Sigmoid colon (tissue), 6 donors: ENCODE measurements at regions not wholly inside any gene's neighbourhood (a gene's known extent, or its start where the extent isn't known, plus 50 kb on each side); places are given as distances from the start of the nearest gene placed in this dataset.

ENCODE experiments used
- DNase-seq: peaks from one replicate; pipeline ENCODE4 v3.0.0-alpha.2; 2019
- H3K27ac ChIP-seq, 4 donors: fragments of 200-600 bp; sonication (generic); one replicate each; pipeline ENCODE4 v1.5.1; 2016 to 2019; ENCODE audit warnings: mild to moderate bottlenecking in 1 of 4
- H3K27me3 ChIP-seq, 3 donors: fragments of 200-600 bp; sonication (generic); one replicate each; pipeline ENCODE4 v1.5.1; 2019; ENCODE audit warnings: mild to moderate bottlenecking in 1 of 3
- H3K36me3 ChIP-seq, 4 donors: fragments of 200-600 bp; sonication (generic); one replicate each; pipeline ENCODE4 v1.5.1; 2016 to 2019
- H3K4me1 ChIP-seq, 4 donors: fragments of 200-600 bp; sonication (generic); one replicate each; pipeline ENCODE4 v1.5.1; 2017 to 2019
- H3K4me3 ChIP-seq, 4 donors: fragments of 200-600 bp; sonication (generic); one replicate each; pipeline ENCODE4 v1.5.1; 2017 to 2019; ENCODE audit warnings: mild to moderate bottlenecking in 2 of 4, moderate library complexity in 1 of 4
- H3K9me3 ChIP-seq, 4 donors: fragments of 200-600 bp in 3 of 4; sonication (generic) in 3 of 4; one replicate each; pipeline versions ENCODE4 v1.5.1 to v1.6.1; 2013 to 2019
- EP300 ChIP-seq, 4 donors: sonication (generic); formaldehyde crosslinking; IDR thresholded peaks; one replicate each; pipeline ENCODE4 v1.6.1; 2017; ENCODE audit warnings: antibody characterized with exemption in 4 of 4
- POLR2A ChIP-seq, 2 donors: fragments of 450-650 bp; IDR thresholded peaks; one replicate each; pipeline ENCODE4 v1.6.1; 2016; ENCODE audit warnings: antibody characterized with exemption in 2 of 2, mild to moderate bottlenecking in 2 of 2, moderate library complexity in 2 of 2
- POLR2AphosphoS5 ChIP-seq, 4 donors: sonication (generic); formaldehyde crosslinking; IDR thresholded peaks; one replicate each; pipeline ENCODE4 v1.6.1; 2017; ENCODE audit warnings: antibody characterized with exemption in 4 of 4
- WGBS, 2 donors: extraction: QIAGEN DNeasy Blood & Tissue Kit; methylation state at CpG; one replicate each; pipeline ENCODE4 v1.1.7; 2013; 5-methylcytosine and 5-hydroxymethylcytosine counted together
- intact Hi-C: fragments of 100-400 bp; cut with DNase I; formaldehyde crosslinking; loops from one replicate; pipeline ENCODE4 v1.15.1; 2023
- TF ChIP-seq, protein P1 (sequence below), 4 experiments: fragments of 450-650 bp in 3 of 4; fragments of 200-600 bp in 1 of 4; IDR thresholded peaks; one replicate each; pipeline ENCODE4 v1.5.1; 2016 to 2019; ENCODE audit warnings: antibody characterized with exemption in 4 of 4, mild to moderate bottlenecking in 3 of 4, moderate library complexity in 2 of 4
- donor health status: healthy with polysubstance abuse.
- donor health status: healthy.

DNA sequence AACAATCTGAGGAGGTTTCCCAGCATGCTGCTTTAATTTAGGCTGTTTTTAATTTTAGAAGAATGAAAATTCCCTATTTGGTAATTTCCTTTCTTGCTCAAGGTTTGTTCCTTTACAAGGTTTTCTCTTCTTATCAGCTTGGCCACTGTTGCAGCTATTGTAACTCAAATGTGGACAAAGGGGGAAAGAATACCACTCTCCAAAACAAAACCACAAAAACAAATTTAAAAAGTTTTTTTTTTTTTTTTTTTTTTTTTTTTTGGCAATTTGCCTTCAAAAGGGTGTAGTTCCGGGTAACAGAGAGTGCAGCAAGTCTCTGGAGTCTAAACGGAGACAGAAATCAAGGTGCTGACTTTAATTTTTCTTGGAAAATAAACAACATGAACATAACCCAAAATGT is 306.4 kb upstream of the ARGLU1 start:
- DNase-seq: no peak
- TF ChIP-seq POLR2A (IDR thresholded peaks at IDR 0.05): no peak
- TF ChIP-seq POLR2AphosphoS5 (IDR thresholded peaks at IDR 0.05): no peak
- no peak for TF ChIP-seq EP300 (IDR thresholded peaks at IDR 0.05)
- TF ChIP-seq, protein P1, sequence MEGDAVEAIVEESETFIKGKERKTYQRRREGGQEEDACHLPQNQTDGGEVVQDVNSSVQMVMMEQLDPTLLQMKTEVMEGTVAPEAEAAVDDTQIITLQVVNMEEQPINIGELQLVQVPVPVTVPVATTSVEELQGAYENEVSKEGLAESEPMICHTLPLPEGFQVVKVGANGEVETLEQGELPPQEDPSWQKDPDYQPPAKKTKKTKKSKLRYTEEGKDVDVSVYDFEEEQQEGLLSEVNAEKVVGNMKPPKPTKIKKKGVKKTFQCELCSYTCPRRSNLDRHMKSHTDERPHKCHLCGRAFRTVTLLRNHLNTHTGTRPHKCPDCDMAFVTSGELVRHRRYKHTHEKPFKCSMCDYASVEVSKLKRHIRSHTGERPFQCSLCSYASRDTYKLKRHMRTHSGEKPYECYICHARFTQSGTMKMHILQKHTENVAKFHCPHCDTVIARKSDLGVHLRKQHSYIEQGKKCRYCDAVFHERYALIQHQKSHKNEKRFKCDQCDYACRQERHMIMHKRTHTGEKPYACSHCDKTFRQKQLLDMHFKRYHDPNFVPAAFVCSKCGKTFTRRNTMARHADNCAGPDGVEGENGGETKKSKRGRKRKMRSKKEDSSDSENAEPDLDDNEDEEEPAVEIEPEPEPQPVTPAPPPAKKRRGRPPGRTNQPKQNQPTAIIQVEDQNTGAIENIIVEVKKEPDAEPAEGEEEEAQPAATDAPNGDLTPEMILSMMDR (IDR thresholded peaks at IDR 0.05): no peak
- no peaks in the 10 kb centered on the region for H3K36me3 ChIP-seq
- no peaks in the 10 kb centered on the region for H3K4me1 ChIP-seq
- intact Hi-C loops: no loop called here
- no peaks in the 10 kb centered on the region for H3K9me3 ChIP-seq
- no peaks in the 10 kb centered on the region for H3K27me3 ChIP-seq
- no peak overlapping the region for H3K27ac ChIP-seq
- no peak overlapping the region for H3K4me3 ChIP-seq
- 25 to 49% methylated on average over 2 of the region's 2 CpGs for WGBS, 2 donors

DNA sequence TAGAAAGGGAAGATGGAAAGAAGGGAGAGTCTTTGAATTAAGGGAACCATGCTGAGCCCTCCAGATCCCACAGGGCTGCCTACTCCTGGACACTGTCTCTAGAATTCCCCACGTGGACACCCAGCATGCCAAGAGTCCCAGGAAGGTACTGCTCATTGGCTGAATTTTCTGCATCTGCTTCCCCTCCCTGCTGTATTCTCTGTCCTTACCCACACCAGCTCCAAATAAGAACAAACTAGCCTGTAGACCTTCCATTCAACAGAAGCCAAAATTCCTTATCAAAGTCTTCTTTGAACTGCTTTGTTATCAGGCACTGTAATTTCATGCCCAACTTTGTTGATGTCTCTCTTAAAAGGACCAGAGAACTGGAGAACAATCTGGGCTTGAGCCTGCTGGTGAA is 305.9 kb upstream of the ARGLU1 start:
- no peak for DNase-seq
- Histone ChIP-seq H3K9me3 (no peaks in the 10 kb centered on the region), H3K27ac (no peak overlapping the region), H3K27me3 (no peaks in the 10 kb centered on the region), H3K4me1 (no peaks in the 10 kb centered on the region), H3K36me3 (no peaks in the 10 kb centered on the region), H3K4me3 (no peak overlapping the region)
- TF ChIP-seq POLR2AphosphoS5 (IDR thresholded peaks at IDR 0.05) (no peak), EP300 (IDR thresholded peaks at IDR 0.05) (no peak), POLR2A (IDR thresholded peaks at IDR 0.05) (no peak)
- TF ChIP-seq, protein P1 (IDR thresholded peaks at IDR 0.05): no peak
- intact Hi-C loops: no loop called here
- 57 to 61% methylated on average over 1 of the region's 1 CpG for WGBS, 2 donors

DNA sequence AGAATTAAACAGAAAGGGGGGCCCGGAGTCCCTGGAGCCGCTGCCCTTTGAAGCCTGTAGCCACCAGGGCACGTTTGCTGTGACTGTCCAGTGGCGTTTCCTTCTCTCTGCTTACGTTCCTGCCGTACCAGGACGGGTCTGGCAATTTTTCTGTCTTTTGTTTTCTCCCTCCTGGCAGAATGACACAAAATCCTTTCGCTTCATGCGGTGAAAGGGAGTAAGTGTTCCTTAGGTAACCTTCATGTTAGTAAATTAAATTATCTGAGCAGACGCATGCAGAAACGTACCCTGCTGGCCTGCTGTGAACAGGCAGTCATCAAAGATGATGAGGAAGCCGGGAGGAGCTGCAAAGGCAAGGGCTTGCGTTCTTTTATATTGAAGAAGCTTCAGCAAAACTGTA is 299.3 kb upstream of the ARGLU1 start:
- intact Hi-C loops: no loop called here
- no peak for DNase-seq
- Histone ChIP-seq H3K4me3 (peak overlapping the region in 2 of 4 donors; percentile 19 to 31), H3K27ac (no peak overlapping the region), H3K27me3 (no peaks in the 10 kb centered on the region), H3K4me1 (peaks cover 0 to 11% (median 4%) of the 10 kb centered on the region in 4 donors), H3K9me3 (no peaks in the 10 kb centered on the region), H3K36me3 (no peaks in the 10 kb centered on the region)
- TF ChIP-seq, protein P1 (IDR thresholded peaks at IDR 0.05): no peak
- TF ChIP-seq POLR2AphosphoS5 (IDR thresholded peaks at IDR 0.05): no peak
- TF ChIP-seq POLR2A (IDR thresholded peaks at IDR 0.05): no peak
- TF ChIP-seq EP300 (IDR thresholded peaks at IDR 0.05): no peak
- WGBS, 2 donors: 17 to 39% methylated on average over 13 of the region's 13 CpGs

DNA sequence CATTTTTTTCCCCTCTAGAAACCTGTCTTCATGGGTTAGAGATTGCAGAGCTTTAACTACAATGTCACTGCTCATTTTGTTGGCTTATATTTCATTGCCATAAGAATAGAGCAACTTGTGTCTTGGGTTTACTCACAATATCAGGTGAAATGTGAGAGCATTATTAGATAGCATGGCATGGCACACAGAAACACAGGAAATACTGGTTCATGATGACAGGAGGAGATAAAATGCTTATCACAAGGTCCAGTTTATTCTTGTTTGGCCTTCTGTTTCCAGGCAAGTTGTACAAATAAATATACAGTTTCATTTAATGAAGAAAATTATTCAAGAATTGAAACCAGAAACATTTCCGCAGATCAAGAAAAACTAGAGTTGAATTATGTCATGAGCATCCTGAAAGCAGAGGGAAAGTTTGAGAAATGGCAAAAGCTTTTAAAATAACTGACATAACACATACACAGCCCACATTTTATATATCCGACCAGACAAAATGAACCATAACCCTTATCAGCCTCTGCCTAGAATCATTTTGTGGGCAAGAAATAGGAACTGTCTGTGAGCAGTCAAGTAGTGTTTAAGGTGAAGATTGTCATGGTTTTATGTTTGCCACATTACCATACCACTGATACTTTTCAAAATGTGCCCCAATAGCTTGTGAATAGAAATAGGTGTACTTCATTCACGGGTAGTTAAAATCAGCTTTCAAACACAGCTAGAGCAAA is 297.9 kb upstream of the ARGLU1 start:
- Histone ChIP-seq H3K36me3 (no peaks in the 10 kb centered on the region), H3K27ac (no peak overlapping the region), H3K27me3 (no peaks in the 10 kb centered on the region), H3K4me1 (peaks cover 0 to 11% (median 4%) of the 10 kb centered on the region in 4 donors), H3K4me3 (no peak overlapping the region), H3K9me3 (no peaks in the 10 kb centered on the region)
- WGBS, 2 donors: 48 to 64% methylated on average over 3 of the region's 3 CpGs
- no peak for DNase-seq
- TF ChIP-seq POLR2AphosphoS5 (IDR thresholded peaks at IDR 0.05): no peak
- no peak for TF ChIP-seq POLR2A (IDR thresholded peaks at IDR 0.05)
- no peak for TF ChIP-seq EP300 (IDR thresholded peaks at IDR 0.05)
- TF ChIP-seq, protein P1 (IDR thresholded peaks at IDR 0.05): no peak
- intact Hi-C loops: no loop called here

DNA sequence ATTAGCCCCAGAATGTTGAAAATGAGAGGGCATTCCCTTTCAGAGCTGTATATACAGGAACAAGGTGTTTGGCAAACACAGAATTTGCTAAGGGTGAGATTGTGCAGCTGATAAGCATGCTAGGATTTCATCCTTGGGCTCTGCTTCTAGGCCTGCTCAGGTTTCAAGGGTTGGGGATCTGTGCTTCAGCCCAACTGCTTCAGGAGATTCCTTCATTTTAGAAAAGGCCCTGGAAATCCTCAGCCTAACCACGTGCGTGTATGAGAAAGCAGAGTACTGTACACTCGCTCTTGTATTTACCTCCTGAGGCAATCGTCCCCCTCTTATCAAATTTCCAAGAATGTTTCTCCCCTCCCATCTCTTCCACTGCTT is 291.6 kb upstream of the ARGLU1 start:
- no peak for DNase-seq
- 55 to 69% methylated on average over 4 of the region's 4 CpGs for WGBS, 2 donors

More for the DNA sequence above, 291.6 kb upstream of the ARGLU1 start:
- no peak overlapping the region for H3K27ac ChIP-seq
- TF ChIP-seq POLR2A (IDR thresholded peaks at IDR 0.05): no peak
- no peak for TF ChIP-seq EP300 (IDR thresholded peaks at IDR 0.05)
- TF ChIP-seq, protein P1 (IDR thresholded peaks at IDR 0.05): no peak
- TF ChIP-seq POLR2AphosphoS5 (IDR thresholded peaks at IDR 0.05): no peak
- intact Hi-C loops: no loop called here
- H3K4me3 ChIP-seq: no peak overlapping the region
- H3K9me3 ChIP-seq: no peaks in the 10 kb centered on the region
- H3K36me3 ChIP-seq: no peaks in the 10 kb centered on the region
- no peaks in the 10 kb centered on the region for H3K27me3 ChIP-seq
- H3K4me1 ChIP-seq: no peaks in the 10 kb centered on the region
